ENCODE measurements at regions not wholly inside any gene's neighbourhood (a gene's known extent, or its start where the extent isn't known, plus 50 kb on each side); places are given as distances from the start of the nearest gene placed in this dataset.

DNA sequence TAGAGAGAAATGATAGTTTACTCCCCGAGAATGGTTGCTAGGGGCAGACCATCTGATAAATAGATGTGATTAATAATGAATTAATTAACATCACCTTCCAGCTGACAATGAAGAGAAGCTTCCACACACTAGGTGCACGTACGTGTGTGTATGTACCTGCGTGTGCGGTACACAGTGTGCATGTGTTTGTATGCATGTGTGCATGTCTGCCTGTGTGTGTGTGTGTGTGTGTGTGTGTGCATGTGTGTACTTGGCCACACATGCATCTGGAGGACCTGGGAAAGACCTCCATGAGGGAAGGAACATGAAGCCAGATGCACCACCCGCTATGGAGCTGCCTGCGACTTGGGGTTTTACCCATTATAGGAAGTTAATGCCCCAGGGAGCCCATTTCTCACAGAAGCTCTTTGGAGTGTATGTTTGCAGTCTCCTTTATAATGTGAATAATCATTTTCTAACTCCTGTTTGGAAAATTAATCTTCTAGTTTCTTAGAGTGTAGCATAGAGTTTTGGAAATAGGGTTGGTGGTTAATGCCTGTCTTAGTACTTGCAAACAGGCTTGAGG lies 229.1 kb downstream of the ENGASE start:
- no peak for DNase-seq (ENCODE audit: low spot score)
- ATAC-seq, result no peak

DNA sequence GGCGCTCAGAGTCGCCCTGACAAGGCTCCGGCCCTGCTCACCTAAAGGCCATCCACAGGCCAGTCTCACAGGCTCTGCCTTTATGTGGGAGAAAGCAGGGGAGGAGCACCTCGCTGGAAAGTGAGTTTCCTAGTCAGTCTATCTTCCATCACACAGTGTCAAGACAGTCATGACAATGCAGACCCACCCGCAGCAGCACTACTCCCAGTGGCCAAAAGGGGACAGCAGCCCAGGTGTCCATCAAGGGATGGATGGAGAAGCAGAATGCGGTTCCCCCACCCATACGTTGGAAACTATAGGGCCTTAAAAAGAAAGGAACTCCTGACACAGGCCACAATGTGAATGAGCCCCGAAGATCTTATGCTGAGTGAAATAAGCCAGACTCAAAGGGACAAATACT lies 226.8 kb downstream of the ENGASE start:
- DNase-seq (ENCODE audit: low spot score) (no peak), ATAC-seq (no peak)

DNA sequence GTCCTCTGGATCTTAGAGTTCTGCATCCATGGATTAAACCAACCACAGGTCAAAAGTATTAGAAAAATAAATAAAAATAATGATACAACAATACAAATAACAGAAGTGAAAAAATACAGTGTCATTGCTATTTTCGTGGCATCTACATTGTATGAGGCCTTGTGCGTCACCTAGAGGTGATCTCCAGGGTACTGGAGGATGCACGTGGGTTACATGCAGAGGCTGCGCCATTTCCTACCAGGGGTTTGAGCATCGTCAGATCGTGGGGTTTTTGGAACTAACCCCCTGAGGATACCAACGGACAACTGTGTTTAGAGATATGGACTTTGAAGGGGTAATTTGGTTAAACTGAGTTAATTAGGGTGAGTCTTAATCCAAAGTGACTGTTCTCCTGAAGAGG lies 224.7 kb downstream of the ENGASE start:
- no peak for ATAC-seq
- no peak for DNase-seq (ENCODE audit: low spot score)

DNA sequence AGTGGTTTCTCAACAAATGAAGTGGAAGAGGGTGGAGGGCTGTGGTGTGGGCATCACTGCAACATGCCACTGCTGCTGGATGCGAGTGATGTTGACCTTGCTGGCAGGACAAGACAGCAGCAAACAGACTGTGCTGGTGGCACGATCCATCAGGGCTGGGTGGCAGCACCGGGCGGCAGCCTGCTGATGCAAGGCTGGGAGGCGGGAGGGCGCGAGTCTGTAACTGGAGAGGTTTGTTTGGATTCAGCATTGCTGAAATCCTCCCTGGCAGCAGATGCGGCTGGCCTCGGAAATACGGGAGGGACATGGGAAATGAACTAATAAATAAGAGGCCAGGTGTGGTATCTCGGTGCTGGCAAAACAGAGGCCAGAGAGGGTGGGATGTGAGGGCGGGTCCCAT lies 224.2 kb downstream of the ENGASE start:
- DNase-seq (ENCODE audit: low spot score), result no peak
- ATAC-seq, result peak; percentile 45

DNA sequence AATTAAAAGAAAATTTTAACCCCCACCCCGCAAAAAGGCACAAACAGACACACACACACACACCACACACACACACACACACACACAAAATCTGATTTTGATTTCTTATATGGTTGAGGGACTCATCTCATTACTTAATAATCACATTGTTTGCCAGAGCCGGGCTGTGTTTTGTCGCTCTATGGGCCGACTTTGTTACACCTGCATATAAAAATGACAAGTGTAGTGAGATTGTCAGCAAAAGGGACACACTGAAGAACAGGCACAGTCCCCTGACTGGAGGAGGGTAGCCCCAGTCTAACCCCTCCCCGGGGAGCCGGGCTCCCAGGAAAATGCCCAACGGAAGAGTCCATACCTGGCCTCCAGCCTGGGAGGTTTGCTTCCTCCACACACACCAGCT lies 221.6 kb downstream of the ENGASE start:
- ATAC-seq (no peak), DNase-seq (ENCODE audit: low spot score) (no peak)

DNA sequence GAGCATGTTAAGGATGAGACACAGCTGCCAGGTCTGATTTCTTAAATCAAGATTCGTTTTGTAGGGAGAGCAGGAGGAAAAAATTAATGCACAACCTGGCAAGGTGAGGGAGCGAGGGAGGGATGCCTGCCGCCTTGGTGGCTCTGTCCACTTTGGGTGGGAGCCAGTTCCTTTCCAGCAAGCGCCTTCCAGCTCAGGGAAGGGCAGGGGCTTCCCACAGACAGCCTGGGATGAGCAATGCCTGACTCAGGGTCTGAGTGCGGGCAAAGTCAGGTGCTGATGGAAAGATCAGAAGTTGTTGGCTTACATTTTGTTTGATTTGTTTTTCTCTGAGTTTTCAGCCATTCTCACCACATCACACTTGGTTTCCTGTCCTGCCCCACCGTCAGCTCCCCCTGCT lies 220.7 kb downstream of the ENGASE start:
- ATAC-seq (no peak), DNase-seq (ENCODE audit: low spot score) (no peak)

DNA sequence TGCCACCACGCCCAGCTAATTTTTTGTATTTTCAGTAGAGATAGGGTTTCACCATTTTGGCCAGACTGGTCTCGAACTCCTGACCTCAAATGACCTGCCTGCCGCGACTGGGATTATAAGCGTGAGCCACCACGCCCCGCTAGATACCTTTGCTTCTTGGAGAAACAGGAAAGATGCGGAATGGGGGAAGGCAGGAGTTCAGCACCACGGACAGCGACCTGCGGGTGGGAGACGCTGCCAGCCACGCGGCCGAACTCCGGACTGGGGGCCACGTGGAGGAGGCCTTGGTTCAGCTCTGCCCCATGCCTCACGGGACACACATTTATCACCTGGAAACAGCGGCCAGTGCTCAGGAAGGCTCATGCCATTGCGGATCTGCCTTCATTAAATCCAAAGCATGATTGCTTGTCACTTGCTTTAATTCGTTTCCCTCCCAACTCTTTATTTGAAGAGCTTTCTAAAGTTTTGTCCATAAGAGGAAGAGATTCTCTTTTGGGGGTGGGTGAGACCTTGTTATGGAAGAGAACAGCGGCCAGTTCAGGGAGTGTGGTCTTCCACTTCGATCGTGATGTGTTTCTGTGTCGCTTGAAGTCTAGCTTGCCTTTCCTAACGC lies 219.9 kb downstream of the ENGASE start:
- DNase-seq (ENCODE audit: low spot score), result peak; percentile 51
- peak; percentile 87 for ATAC-seq

DNA sequence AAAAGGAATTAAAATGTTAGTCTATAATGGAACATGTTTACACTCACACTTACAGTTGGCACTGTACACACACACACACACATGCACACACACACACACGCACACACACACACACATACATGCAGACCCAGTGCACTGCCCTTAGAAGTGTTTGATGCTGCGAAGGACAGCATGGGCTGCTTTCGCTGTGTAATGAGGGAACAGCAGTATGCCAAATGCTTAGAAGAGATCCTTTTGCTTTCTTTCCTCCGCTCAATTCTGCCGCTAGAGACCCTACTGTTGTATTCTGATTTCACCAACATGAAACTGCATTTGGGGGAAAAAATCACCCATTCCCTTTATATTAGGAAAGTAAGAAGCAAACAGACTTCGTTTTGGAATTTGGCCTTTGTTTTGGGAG lies 217.9 kb downstream of the ENGASE start:
- no peak for ATAC-seq
- no peak for DNase-seq (ENCODE audit: low spot score)

DNA sequence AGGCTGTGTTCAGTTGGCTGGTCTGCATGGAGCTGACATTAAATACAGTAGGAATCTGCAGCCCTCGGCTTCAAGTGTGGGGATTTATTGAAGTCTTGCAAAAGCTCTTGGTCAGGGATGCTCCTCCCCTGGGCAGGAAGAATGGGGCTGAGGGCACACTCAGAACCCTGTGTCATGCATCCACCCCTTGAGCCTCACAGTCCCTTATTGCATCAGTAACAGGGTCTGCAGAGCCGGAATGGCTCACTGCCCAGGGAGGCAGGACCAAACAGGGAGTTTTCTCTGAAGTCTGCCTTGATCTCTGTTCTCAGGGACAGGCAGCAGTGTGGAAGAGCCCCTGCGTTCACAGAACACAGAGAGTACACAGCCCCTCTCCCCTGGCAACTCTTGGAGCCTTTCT lies 216.8 kb downstream of the ENGASE start:
- ATAC-seq (no peak), DNase-seq (ENCODE audit: low spot score) (no peak)

DNA sequence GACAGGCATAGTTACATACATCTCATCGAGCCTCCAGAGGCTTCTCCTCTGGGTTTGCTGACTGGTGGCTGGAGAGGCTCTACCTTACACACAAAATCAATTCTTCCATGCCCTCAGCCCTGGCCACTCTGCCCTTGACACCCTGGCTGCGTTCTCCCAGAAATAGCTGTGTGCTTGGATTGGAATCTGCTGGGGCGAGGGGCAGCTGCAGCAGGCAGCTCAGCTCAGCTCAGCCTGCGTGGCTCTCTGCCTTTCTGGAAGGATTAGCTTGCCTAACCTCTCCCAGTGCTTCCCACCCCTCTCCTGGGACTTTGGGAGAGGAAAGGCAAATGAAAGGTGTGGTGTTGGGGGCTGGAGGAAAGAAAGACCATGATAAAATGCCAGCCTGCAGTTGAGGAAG lies 216.1 kb downstream of the ENGASE start:
- ATAC-seq, result no peak

DNA sequence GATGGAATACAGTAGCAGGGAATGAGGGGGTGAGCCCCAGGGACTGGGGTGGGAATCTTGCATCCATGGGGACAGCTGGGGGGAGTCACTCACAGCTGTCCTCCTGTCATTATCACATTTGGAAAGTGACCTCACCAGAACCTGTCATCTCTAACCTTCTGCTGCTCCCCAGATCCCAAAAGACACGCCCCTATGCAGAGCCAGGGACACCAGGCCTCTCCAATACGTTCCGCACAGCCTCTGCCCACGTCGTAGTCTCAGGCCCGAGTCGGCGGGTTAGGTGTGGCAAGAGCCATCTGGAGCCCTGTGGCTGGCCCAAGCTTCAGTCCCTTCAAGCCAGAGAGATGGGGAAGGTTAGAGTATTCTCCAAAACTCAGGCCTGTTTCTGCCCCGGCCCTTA lies 214.3 kb downstream of the ENGASE start:
- ATAC-seq (no peak), DNase-seq (ENCODE audit: low spot score) (no peak)

More for the DNA sequence above, 216.1 kb downstream of the ENGASE start:
- no peak for DNase-seq (ENCODE audit: low spot score)

DNA sequence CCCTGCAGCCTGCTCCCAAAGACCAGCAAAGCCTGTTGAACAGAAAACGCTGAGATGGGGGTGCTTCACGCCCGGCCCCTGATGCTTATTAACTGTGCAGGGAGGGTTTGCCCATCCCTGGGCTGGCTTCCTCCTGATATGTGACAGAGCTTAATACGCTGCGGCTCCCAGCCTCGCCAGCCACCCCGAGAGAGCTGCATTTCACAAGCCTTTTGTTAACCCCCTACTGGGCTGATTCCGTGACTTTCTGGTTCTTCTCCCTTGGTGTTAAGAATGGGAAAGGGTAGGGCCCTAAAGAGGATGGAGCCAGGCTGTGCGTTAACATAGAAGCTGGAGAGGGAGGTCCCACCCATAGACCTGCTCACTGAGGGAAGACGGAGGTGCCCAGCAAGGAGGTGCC lies 211.8 kb downstream of the ENGASE start:
- no peak for ATAC-seq
- DNase-seq (ENCODE audit: low spot score), result no peak

DNA sequence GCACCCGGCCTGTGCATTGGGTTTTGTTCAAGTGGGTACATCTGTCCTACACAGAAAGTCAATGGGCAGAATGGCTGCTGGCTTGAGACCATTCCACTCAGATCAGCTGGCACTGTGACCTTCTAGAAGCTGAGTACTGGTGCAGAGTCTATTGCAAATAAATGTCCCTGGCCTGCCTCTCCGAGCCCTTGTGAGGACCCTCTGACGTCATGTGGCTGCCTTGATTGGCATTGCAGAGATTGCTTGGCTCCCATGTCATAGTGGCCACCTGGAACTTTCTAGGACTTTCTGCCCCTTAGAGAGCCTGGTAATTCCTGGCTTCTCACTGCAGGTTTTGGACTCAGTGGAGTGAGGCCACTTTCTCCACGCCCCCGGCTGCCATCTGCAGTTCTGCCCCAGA lies 211.3 kb downstream of the ENGASE start:
- ATAC-seq (no peak), DNase-seq (ENCODE audit: low spot score) (no peak)

DNA sequence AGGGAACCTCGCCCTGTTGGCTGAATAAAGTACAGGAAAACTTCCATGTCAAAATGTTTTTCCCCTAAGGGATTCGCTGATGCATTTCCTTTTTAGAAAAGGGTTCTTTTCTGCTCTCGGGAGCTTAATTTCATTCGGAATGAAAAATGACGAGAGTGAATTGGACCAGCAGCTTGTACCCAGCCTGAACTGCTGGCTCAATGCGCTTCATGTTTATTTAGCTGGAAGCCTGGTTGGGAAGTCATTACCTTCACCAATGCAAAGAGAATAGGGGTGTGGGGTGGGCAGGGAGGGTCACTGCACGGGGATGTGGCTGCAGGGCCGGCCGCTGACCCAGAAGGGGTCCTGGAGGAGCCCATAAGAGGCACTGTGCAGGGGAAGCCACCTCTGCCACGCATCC lies 207.7 kb downstream of the ENGASE start:
- ATAC-seq, result peak; percentile 64
- no peak for DNase-seq (ENCODE audit: low spot score)

DNA sequence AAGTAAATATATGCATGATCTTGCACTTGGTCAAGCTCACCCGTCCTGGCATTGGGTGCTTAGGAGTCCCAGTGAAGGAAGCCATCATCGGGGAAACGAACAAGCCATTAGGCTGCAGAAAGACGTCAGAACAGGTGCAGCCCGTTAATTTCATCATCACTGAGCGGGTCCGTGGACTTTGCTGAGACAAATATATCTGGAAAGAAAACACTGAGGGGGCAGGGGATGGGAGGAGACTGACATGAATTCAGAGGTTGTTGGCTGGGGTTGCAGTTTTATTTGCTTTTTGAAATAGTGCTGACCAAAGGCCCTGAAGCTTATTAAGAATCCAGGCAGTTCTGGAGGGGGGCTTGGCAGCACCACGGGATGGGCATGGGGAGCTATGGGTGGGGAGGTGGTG lies 207.2 kb downstream of the ENGASE start:
- DNase-seq (ENCODE audit: low spot score), result peak; percentile 72
- peak; percentile 82 for ATAC-seq

DNA sequence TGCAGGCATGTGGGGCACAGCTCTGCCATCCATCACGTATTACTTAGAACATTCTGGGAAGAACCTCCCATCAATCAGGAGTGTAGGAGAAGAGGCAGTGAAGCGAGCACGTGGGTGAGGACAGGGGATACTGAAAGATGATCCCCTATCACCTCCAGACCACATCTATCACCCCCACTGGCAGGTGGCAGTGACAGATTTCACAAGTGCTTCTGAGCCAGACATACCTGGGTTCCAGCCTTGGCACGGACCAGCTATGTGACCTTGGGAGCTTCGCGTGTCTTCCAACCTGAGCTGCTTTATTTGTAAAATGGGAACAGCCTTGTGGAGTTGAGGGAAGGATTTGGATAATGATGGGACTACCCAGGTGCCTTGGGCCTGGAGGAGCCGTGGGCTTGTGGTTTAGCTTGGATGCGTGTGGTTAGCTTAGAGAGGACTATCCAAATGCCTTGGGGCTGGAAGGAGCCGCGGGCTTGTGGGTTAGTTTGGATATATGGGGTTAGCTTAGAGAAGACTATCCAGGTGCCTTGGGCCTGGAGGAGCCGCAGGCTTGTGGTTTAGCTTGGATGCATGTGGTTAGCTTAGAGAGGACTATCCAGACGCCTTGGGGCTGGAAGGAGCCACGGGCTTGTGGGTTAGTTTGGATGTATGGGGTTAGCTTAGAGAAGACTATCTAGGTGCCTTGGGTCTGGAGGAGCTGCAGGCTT lies 206.4 kb downstream of the ENGASE start:
- ATAC-seq, result no peak
- no peak for DNase-seq (ENCODE audit: low spot score)

DNA sequence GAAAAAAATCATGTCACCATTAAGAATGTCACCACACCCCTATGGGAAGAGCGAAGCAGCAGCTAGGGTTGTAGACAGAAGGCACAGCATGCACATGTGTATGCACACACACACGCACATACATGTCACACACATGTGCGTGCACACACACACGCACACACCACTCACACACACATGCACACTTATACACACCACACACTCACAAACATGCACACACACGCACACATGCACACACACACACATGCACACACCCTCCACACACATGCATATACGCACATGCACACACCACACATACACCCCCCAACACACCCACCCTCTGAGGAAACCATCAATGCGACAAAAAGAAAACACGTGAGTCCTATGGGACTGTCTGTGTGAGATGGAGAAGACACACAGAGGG lies 205.4 kb downstream of the ENGASE start:
- ATAC-seq, result no peak
- DNase-seq (ENCODE audit: low spot score), result no peak

DNA sequence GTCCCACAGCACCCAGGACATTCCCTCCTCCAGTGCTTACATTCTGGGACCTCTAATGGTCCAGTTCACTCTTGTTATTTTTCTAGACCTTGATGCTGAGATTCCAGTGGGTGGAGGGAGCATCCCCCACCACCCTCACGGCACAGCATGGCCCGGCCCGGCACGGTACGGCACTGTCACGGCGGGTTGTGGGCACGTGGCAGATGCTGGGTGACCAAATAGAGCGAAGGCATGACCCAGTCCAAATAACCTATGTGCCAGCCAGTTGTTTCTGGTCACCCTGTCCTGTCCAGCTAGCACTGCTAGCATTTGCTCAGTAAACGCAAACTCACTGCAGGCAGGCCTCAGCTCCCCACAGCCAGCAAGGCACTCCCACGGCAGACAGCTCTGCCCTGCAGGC lies 204.7 kb downstream of the ENGASE start:
- no peak for DNase-seq (ENCODE audit: low spot score)
- ATAC-seq, result no peak

DNA sequence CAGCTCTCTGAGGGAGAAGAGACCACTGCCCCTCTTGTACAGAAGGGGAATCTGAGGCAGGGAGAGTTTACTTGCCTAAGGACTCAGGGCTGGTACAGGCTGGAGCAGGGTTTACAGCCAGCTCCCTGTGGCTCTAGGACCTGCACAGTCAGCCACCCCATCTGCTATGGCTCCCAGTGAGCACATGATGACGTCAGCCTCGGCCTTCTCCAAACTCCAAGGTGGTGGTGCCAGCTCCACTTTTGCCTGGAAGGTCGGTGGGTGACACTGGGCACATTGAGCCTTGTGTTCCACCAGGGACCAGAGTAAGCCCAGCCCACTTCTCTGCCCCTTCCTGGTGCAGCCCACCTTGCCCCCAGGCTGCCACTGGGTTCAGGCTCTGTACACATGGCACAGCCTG lies 202.2 kb downstream of the ENGASE start:
- ATAC-seq, result no peak
- DNase-seq (ENCODE audit: low spot score), result no peak

DNA sequence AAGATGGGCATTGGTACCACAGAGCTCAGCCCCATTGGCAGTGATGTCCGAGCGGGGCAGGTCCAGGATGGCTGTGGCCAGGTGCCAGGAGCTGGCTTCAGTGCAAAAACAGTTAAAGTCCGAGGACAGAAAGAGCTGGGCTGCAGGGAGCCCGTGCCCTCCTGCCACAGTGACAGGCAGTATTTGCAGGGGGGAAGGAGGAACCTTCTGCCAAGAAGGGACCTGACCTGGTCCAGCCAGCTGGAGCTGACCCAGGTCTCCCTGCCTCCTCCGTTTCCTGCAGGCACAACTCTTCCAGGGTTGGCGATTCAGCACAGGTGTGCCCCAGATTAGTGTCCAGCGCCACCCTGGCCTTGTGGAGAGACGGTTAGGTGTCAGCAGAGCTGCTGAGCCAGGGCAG lies 199.0 kb downstream of the ENGASE start:
- ATAC-seq (peak; percentile 52), DNase-seq (ENCODE audit: low spot score) (peak; percentile 51)

DNA sequence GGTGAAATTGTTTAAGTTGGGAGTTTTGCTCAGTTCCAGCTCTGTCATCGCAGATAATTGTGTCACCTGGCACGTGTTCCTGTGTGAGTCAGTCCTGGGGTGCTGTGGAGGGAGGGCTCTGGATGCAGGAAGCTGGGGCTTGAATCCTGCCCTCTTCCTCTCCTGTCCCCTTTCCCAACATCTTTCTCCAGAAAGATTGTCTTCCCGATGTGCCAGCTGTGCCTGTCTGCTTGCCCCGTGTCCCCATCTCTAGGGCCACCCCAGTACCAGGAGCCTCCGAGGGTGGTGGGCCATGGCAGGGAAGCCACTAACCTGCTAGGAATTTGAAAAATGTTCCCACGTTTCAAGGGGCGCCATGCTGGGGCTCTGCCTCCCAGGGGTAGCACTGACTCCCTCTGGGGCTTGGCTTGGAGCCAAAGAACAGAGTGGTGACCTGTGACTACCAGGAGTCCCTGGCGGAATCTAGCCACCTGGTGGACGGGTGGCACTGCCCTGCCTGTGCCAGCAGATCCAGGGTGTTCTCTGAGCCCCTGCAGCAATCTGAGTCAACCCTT lies 198.1 kb downstream of the ENGASE start:
- ATAC-seq (peak; percentile 50), DNase-seq (ENCODE audit: low spot score) (no peak)

DNA sequence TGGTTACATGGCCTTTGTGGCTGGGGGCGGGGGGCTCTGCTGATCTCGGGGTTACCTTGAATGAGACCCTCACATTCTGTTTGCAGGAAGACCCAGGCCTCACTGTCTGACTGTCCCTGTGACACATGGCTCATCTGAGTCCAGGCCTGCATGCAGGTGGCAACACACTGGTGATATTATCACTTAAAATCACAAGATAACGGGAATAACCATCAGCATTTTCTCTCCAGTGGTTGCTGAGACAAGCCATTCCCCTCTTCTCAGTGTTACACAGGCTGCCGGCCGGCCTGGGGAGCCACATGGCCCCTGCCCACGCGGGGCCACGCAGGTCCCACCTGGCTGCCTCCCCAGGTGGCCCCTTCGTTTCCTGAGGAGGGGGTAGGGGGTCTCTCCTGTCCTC lies 197.6 kb downstream of the ENGASE start:
- ATAC-seq (no peak), DNase-seq (ENCODE audit: low spot score) (no peak)

Data from left lobe of liver (tissue), 2 donors.